HT1080 (cell line): ENCODE measurements at regions not wholly inside any gene's neighbourhood (a gene's known extent, or its start where the extent isn't known, plus 50 kb on each side); places are given as distances from the start of the nearest gene placed in this dataset. TPM values are rescaled to one million over a fixed set of nuclear protein-coding genes. Genes with fewer than 3 reads are reported as not detected.

Source experiments
- DNase-seq: peaks from one replicate; pipeline ENCODE4 v3.0.0-alpha.2; 2015; ENCODE audit warnings: low read depth
- small RNA-seq: library from RNA; depleted of rRNA; stranded (forward); fragments of <200 nt; gene quantifications from one replicate; pipeline ENCODE3, GENCODE V24; 2014

DNA sequence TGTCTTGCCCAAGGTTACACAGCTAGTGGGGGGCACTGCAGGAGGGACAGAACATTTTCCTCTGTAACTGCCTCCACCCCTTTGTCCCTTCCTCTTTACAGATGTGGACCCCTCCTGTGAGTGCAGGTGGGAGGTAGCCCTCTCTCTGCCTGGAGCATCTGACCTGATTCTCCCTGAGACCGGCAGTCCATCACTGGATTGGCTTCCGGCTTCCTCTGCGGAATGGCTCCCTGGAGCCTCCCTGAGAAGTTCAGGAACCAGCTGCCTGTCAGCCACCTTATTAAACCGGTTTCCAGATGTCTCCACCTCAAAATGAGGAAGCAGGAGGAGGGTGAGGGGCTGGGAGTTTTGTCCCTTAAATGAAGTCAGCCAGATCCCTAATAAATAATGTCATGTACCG lies 67.3 kb upstream of the TNP1 start:
- DNase-seq: no peak

DNA sequence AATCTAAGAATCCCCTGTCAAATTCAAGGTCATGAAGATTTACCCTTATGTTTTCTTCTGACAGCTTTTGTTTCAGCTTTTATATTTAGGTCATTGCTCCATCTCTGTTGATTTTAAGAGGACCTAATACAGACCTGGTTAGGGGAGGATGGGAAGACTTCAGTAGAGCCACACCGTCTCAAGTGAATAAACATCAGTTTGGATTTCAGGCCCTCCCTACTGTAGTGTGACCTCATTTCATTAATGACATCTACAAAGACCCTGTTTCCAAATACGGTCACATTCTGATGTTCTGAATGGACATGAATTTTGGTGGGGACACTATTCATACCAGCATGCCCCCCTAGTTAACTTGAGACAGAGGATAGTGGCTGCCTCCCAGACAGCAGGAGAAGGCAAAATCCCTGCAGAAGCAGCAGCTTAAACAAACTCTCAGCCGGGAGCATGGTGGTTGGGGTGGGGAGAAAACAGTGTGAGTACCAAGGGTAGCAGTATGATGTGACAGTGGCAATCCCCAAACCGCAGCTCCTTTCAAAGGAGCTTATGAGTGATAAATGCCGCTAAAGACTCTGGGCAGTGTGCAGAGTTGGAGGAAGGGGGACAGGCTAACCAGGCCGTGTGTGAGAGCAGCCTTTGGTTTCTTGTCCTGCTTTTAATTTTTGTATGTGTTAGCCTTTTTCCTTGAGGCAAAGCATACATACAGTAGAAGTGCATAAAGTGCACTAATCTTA lies 65.9 kb upstream of the TNP1 start:
- no peak for DNase-seq

DNA sequence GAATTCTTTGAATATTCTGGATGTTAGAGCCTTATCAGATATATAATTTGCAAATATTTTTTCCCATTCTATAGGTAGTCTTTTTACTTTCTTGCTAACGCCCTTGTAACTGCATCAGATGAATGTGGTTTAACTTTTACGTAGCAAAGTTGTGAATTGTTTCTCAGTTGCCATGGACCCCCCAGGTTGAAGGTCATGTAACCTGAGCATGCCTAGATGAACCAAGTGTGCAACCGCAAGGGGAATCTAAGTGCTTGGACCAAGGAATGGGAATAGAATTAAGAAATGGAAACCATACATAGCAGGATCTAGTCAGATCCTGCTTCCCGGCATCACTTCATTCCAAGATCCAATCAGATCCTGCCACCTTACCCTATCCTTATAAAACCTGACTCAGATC lies 65.1 kb upstream of the TNP1 start:
- DNase-seq: no peak

DNA sequence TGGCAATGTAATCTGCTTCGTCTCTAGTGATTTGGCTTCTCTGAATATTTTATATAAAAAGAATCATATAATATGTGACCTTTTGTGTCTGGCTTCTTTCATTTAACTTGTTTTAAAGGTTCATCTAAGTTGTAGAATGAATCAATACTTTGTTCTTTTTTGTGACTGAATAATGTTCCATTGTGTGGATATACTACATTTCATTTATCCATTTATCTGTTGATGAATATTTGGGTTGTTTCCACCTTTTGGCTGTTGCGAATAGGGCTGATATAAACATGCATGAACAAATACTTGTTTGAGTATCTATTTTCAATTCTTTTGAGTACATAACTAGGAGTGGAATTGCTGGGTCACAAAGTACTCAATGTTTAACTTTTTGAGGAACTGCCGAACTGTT lies 63.8 kb upstream of the TNP1 start:
- no peak for DNase-seq

DNA sequence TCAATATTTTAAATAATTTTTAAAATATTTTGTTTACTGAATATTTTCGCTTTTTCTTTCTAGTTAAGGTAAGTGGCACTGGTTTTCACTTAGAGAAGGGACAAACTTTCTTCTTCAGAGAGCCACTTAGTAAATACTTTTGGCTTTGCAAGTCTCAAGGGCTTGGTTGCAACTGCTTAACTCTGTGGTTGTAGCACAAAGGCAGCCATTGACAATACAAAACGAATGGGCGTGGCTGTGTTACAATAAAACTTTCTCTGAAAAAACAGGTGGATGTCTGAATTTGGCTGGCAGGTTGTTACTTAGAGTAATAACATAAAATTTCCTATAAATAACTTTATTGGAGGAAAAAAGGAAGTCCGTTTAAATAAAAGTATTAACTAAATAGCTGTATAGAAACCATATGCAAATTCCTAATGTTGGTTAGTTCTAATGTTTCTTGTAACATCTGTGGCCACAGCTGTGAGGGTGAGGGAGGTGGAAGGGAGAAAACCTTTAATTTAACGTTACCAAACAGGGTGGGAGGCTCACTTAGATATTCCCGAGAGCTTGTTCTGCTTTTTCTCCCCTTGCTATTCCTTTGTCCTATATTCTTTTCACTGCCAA lies 62.4 kb upstream of the TNP1 start:
- no peak for DNase-seq

DNA sequence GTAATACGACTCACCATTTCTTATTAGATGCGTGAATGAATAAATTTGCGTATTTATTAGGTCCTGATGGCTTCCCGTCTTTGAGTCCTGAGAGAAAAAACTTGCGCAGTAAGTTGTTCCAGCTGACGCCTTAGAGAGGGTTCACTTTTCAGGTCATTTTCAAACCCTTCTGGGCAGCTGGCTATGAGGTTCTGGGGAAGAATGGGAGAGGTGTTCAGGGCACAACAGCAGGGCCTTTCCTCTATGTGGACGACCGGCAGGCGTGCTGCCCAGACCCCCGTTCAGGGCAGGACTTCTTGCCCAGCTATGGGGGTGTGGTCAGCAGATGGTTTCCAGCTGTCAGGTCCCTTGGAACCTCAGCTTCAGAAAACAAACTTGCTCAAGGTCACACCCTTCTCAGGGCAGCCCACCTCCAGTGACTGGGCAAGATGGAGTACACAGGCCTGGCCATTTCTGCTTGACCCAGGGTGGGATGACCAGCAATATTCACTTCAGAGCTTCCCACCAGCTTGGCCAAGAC lies 61.1 kb upstream of the TNP1 start:
- DNase-seq: no peak

DNA sequence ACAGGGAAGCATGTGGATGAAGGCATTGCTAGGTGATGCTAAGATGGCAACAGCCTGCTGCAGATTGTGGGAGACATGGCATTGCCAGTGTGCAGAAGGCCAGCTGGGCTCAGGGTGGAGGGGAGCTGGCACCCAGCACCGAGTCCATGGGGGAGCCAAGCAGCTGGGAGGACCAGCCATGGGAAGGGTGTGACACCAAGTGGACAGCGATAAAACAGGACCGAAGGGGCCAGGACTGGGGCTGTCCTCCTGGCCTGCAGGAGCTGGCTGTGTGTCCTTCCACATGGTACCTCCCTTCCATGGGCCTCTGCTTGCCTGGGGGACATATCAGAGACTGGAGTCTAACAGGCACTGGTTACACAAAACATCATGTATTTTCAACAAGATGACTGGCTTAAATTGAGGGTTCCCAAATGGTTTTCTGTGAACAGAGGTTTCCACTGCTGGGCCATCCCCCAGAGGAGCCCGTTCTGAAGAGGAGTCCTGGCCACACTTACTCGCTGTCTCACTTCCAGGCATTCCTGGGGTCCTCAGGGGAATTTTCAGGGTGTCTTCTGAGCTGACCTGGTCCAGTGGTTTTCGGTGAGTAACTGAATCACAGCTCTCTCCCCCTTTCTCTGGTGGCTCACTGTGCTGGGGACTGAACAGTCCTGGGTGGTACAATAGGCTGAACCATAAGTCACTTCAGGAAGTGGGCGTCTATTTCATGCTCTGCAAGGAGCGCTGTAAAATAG lies 60.4 kb upstream of the TNP1 start:
- no peak for DNase-seq

DNA sequence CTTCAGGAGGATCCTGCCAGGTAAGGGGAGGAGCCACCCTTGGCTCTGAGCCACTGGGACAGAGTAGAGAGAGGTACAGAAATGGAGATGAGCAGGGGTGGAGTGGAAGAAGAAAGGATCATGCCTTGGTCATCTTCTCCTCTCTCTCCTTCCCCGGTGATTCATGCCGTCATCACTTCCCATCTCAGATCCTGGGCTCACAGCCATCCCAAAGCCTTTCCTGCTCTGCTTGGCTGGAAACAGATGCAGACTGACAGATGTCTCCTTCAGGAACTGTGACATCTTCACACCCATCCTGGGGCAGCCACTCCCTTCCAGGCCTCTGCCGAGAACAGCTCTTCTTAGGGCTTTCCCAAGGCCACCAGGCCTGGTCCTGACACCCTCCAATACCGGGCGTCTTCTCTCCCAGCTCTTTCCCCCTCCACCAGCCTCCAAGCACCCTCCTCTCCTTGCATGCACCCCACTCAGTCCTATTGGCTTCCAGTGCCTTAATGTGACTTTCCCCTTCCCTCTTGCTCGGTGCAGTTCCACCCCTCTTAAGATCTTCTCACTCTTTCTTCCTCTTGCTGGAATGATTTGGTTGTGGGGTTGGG lies 58.3 kb upstream of the TNP1 start:
- peak; percentile 93 for DNase-seq

DNA sequence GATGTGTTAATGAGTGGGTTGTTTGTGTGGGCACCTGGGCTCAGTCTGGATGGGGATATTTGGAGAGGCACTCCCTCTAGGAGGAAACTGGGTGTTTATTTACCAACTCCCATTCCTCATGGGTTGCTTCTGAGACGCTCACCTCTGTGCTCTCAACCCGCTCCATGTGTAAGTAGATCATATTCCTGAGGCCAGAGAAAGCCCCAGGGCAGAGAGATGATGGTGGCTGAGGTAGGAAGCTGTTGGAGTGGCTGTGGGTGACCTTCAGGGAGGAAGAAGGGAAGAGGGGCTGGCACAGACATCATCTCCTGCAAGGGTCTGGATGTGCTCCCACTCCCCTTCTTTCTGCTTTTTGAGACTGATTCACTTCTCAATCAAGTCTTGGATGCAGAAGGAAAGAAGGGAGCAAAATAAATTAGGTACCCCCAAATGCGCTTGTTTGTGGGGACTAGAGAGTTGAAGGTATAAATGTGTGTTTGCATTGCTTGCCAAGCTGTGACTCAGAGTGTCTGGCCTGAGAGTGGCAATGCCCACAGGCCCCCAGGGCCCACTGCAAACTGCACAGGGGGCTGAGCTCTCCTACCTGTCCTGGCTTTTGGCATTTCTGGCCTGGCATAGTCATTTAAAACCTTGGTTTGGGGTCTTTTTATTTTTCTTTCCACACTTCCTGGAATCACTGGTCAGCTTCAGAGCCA lies 57.2 kb upstream of the TNP1 start:
- DNase-seq: peak; percentile 40

DNA sequence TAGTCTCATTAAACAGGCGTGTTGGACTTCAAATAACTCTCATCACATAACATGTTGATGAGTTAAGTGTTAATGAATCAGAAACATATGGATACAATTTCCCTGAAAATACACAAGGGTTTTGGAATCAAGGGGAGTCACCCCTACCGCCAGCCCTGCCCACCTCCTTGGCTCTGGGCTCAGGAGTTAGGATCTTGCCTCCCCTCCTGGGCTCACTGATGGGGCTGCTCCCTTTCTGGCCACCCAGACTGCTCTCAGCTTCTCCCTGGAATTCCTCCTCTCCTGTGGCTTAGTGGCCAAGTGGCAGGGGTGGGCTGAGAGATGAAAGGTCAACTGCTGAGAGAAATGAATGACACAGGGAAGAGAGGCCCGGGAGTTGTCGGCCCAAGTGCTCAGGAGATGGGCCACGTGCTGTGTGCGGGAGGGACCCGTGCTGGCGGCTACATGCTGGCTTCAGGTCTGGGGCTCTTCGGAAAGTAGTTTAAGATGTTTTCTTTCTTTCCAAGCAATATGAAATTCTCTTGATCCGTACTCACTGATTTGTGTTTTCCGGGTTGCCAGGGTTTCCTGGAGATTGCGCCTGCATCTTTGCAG lies 55.8 kb upstream of the TNP1 start:
- no peak for DNase-seq

DNA sequence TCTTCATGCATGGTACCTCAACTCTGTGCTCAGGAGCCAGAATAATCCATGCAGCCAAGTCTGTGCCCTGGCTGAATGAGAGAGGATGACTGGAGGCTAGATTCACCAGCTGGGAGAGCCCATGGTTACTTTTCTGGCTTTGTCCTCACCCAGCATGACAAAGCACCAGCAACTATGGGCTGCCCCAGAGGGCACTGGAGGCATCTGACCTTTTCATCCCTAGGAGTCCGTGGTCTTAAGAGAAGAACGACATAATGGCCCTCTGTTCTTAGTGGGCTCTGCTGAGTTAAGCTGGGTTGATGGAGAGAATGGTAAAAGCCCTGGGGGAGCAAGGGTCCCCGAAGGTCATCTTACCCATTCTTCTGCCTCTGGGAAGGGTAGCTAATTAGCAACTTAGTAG lies 54.6 kb upstream of the TNP1 start:
- no peak for DNase-seq

DNA sequence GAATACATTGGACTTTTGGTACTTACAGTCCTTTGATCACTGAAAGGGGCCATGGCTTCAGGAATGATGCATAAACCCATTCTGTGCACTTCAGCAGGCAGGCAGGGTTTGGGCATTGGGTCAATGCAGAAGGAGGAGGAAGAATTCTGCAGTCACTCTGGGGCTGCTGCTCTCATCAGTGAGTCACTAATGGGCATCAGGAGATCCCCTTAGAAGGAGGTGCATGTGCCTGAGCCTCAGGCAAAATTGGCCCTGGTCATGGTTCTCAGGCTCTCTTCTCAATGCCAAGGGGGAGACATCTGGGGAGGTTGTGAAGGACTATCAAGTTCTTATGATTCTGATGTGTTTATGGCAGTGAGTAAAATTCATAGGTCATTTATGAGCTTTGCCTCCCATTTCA lies 52.0 kb upstream of the TNP1 start:
- DNase-seq: peak; percentile 36

DNA sequence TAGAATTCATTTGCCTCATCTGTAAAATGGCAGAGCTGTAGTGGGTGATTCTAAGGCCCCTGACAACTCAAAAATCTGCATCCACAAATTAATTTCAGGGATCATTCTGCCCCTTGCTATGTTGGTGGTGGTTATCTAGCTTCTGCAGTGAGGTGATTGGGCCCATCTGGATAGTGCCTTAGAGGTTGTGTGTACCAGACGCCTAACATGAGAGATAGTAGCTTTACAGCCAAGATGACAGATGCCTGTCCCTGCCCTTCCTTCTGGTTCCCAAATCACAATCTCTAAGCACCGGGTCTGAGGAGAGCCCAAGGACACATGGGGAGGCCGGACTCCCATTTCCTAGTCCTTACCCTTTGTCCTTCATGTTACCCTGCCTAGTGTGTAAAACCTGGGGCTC lies 51.1 kb upstream of the TNP1 start:
- DNase-seq: no peak

DNA sequence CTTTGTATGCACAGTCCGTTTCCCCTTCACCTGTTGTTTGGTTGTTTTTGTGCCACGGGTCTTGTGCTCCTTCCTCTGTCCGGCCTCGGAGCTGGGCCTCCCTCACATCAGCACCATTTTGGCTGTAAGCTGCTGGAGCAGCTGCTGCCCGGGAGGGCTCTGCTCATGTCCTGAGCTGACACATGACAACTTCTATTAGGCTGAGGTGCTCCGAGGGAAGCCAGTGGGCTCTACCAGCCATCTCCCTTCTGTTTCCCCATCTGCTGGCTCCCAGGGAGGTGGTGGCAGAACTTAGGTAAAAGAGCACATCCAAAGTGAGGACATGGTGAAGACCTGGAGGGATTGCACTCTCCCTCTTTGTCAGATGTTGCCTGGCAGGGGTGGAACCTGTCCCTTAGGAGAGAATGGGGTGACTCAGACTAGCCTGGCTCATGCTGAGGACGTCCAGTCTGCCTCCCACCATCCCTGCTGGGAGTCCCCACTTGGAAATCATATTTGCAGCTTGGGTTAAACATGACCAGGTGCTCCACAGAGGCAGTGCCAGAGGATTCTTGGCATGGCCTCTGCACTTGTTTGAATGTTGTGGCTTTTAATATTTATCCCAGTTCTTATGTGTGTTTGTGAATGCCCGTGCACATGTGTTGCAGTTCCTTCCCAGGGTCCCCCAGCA lies 49.8 kb upstream of the TNP1 start:
- peak; percentile 20 for DNase-seq

Small RNA genes lying in the stretch of these regions (small RNA-seq; reads per million reads assigned to genes)
- gene RF01983: not detected
